Choroid plexus epithelial cell (primary cell): ENCODE measurements at regions not wholly inside any gene's neighbourhood (a gene's known extent, or its start where the extent isn't known, plus 50 kb on each side); places are given as distances from the start of the nearest gene placed in this dataset.

ENCODE experiments used
- DNase-seq: peaks from one replicate; pipeline ENCODE4 v3.0.0-alpha.2; 2010; ENCODE audit warnings: low read depth
- H3K4me3 ChIP-seq: 2 replicates; pipeline ENCODE4 v1.5.1; 2011; ENCODE audit warnings: low read depth, mild to moderate bottlenecking, control low read depth, low read length, moderate library complexity
- TF ChIP-seq, protein P1 (sequence below): conservative IDR thresholded peaks from 2 replicates; pipeline ENCODE4 v1.5.1; 2011; ENCODE audit warnings: low read depth, mild to moderate bottlenecking, control low read depth, inconsistent platforms, low read length, moderate library complexity

- TF ChIP-seq, protein P1, sequence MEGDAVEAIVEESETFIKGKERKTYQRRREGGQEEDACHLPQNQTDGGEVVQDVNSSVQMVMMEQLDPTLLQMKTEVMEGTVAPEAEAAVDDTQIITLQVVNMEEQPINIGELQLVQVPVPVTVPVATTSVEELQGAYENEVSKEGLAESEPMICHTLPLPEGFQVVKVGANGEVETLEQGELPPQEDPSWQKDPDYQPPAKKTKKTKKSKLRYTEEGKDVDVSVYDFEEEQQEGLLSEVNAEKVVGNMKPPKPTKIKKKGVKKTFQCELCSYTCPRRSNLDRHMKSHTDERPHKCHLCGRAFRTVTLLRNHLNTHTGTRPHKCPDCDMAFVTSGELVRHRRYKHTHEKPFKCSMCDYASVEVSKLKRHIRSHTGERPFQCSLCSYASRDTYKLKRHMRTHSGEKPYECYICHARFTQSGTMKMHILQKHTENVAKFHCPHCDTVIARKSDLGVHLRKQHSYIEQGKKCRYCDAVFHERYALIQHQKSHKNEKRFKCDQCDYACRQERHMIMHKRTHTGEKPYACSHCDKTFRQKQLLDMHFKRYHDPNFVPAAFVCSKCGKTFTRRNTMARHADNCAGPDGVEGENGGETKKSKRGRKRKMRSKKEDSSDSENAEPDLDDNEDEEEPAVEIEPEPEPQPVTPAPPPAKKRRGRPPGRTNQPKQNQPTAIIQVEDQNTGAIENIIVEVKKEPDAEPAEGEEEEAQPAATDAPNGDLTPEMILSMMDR, result no peak
- H3K4me3 ChIP-seq, result no peak overlapping the region
Observed at GRCh38 chr14:28690029-28690692, 76.4 kb upstream of the FOXG1 start.

DNA sequence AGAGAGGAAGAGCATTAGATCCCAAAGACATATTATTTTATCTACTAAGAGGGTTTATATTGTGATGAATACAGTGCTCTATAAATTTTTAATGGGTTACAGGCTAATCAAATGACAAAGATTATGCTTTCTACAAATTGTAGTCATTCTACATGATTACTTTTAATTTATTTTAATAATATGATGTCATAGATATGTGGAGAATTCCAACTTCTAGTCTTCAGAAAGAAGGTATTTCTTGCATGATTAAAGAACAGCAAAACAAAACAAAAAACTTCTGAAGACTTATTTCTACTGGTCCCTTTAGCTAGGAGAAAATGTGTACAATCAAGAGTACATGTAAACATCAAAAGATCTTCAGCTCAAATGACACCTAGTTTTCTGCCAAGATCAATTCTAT lies 71.5 kb upstream of the FOXG1 start:
- no peak overlapping the region for H3K4me3 ChIP-seq
- TF ChIP-seq, protein P1, result no peak
- DNase-seq, result no peak

More at GRCh38 chr14:28690029-28690692, 76.4 kb upstream of the FOXG1 start:
- no peak for DNase-seq

DNA sequence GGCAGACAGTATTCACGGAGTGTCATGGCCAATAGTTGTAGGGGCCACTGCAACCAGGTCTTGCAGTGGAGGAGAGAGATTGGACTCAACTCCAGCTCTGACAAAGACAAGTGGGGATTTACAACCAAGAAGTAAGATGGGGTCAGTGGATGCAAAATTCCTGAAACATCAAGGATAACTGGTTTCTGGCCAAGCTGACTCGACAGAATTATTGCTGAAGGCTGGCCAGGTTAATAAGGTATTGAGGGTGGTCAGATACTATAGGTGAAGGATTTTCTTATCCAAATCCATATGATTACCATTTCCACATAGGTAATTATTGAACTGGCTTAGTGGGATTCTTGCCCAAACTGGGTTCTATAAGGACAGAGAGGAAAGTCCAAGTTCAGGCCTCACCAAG lies 64.9 kb upstream of the FOXG1 start:
- no peak for DNase-seq
- TF ChIP-seq, protein P1, result no peak
- H3K4me3 ChIP-seq, result no peak overlapping the region

- H3K4me3 ChIP-seq, result no peak overlapping the region
- DNase-seq, result no peak
- TF ChIP-seq, protein P1, result no peak
Observed at GRCh38 chr14:28703482-28703881, 63.1 kb upstream of the FOXG1 start.

GRCh38 chr14:28704153-28704552 lies 62.4 kb upstream of the FOXG1 start:
- TF ChIP-seq, protein P1, result no peak
- DNase-seq, result no peak
- no peak overlapping the region for H3K4me3 ChIP-seq

DNA sequence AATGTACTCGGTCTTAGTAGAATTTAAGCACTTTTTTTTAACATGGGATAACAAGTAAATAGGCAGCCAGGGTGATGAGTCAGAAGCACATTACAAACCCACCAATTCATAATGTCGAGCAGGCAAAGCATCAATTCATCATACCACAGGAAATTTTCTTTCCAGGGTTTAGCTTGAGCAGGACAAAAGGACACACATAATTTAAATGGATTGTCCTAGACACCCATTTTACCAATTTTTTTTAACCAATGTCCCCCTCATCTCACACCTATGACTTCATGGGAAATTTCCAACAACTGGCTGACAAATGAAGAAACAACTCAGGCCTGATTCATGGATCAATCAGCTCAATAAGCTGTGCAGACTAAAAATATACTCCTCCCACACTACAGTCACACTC lies 58.8 kb upstream of the FOXG1 start:
- peak; percentile 79 for DNase-seq
- TF ChIP-seq, protein P1, result no peak
- no peak overlapping the region for H3K4me3 ChIP-seq
